HPDE6-E6E7 (cell line): ENCODE measurements at regions not wholly inside any gene's neighbourhood (a gene's known extent, or its start where the extent isn't known, plus 50 kb on each side); places are given as distances from the start of the nearest gene placed in this dataset.
"Not testable (repeated sequence)": the region's sequence is repeated elsewhere in the genome, so short reads cannot be mapped to it uniquely, and the experiment has no call there.

ENCODE experiments used
- DNase-seq: peaks from one replicate; pipeline ENCODE4 v3.0.0; 2011; ENCODE audit warnings: missing footprints; ENCODE audit errors: extremely low spot score

DNA sequence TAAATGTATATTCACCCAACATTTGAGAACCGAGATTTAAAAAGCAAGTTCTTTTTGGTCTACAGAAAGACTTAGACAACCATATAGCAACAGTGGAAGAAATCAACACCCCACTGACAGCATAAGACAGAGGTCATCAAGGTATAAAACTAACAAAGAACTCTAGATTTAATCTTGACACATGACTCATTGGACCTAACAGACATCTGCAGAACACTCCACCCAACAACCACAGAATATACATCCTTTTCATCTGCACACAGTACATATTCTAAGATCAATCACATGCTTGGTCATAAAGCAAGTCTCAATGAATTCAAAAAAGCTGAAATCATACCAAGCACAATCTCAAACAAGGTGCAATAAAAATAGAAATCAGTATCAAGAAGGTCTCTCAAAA lies 65.8 kb downstream of the SPIN4 start:
- no peak for DNase-seq

- DNase-seq, result no peak
Observed at GRCh38 chrX:63284659-63285058, 66.5 kb downstream of the SPIN4 start.

GRCh38 chrX:63283348-63283747 lies 67.8 kb downstream of the SPIN4 start:
- no peak for DNase-seq

GRCh38 chrX:63282828-63283227 lies 68.3 kb downstream of the SPIN4 start:
- DNase-seq, result no peak

GRCh38 chrX:63282077-63282476 lies 69.1 kb downstream of the SPIN4 start:
- DNase-seq, result no peak

GRCh38 chrX:63281465-63281864 lies 69.7 kb downstream of the SPIN4 start:
- no peak for DNase-seq

- not testable (repeated sequence) for DNase-seq
Observed at GRCh38 chrX:63277394-63277793, 73.7 kb downstream of the SPIN4 start.

- peak; percentile 13 for DNase-seq
Observed at GRCh38 chrX:63275127-63275526, 76.0 kb downstream of the SPIN4 start.

DNA sequence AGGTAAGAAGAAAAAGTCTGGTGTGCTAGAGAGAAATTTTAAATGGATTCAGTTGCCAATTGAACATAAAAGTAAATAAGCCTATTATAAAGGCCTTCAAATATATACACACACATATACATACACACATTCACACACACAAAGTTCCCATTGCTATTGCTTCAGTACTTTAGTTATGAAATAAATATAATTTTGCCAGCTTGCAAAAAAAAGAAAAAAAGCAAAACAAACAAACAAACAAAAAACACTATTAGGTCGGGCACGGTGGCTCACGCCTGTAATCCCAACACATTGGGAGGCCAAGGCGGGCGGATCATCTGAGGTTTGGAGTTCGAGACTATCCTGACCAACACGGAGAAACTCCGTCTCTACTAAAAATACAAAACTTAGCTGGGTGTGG lies 80.3 kb downstream of the SPIN4 start:
- DNase-seq, result no peak

GRCh38 chrX:63258144-63258543 lies 93.0 kb downstream of the SPIN4 start:
- no peak for DNase-seq

GRCh38 chrX:63250253-63250868 lies 100.8 kb downstream of the SPIN4 start:
- DNase-seq, result no peak

- not testable (repeated sequence) for DNase-seq
Observed at GRCh38 chrX:63242689-63243088, 108.4 kb downstream of the SPIN4 start.

DNA sequence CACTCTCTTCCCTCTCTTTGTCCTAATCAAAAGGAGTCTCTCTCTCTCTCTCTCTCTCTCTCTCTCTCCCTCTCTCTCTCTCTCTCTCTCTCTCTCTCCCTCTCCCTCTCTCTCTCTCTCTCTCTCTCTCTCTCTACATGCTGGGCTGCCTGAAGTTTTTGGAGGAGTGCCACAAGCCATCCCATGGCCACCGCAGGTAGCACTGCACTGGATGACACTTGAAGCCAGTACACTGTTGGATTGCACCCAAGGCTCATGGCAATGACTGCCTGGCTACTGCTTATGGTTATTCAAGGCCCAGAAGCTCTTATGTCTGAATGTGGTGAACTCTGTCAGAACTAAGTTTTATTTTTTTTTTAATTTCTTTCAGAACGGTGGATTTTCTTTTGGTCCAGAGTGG lies 115.2 kb downstream of the SPIN4 start:
- DNase-seq, result not testable (repeated sequence)

DNA sequence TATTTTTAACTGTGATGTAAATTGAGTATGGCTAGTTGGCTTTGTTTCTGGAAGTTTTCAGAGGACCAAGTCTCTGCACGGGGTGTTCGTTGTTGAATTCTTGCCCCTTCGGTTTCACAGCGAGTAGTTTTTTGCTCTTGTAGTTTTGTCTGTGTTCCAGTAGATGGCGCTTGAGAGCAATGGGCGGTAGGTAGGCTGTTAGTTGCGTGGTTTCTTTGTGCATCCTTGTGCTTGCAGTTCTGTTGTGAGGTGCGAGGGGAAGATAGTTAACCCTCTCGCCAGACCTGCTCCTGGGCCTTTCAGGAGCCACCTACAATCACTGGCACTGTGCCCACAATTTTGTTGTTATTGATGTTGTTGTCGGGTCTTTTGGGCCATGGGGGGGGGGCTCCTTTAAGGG lies 118.1 kb downstream of the SPIN4 start:
- not testable (repeated sequence) for DNase-seq

DNA sequence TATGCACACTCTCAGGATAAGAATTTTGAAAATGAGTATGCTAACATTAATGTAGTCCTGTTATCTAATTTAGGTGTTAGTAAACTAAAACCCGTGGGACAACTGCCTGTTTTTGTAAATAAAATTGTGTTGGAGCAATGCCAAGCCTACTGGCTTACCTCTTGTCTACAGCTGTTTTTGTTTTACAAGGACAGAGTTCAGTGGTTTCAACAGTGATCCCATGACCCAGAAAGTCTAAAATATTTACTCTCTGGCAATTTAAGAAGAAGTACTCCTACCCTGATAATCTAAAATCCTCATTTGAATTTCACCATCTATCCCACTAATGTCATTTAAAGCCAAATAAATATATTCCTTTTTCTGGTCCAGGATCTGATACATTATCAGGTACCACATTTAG lies 132.9 kb downstream of the SPIN4 start:
- DNase-seq, result not testable (repeated sequence)

DNA sequence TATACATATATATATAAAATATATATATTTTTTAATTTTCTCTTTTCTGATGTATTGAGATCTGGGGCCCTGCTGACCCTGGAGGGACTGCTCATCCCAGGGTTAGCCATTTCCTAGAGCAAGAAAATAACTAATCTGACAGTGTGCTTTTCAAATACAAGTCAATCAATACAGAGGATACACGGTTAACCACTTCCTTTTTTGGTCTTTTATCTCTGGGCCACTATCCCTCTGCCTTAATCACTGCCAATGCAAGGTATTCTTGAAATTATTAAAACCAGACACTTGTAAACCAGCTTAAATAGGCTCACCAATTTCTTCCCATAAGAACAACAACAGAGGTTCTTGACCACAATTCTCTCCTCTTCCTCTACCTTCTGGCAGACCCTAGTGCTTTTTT lies 133.6 kb downstream of the SPIN4 start:
- DNase-seq, result not testable (repeated sequence)

DNA sequence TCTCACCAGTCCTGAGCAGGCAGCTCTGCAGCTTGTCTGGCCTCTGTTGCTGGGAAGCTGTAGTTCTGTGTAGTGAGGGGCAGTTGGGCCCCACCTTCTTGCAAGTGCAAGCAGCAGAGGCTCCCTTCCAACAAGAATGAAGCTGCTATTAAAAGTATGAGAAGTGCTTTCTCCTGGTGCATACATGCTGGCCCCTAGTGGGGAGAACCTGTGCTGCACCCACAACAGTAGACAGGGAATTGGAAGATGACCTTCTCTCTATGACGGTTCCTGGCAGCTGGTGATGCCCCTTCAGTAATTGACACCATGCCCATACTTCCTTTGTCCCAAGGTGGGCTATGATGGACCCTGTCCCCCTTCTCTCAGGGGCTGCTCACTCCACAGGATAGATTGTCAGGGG lies 141.5 kb downstream of the SPIN4 start:
- not testable (repeated sequence) for DNase-seq

DNA sequence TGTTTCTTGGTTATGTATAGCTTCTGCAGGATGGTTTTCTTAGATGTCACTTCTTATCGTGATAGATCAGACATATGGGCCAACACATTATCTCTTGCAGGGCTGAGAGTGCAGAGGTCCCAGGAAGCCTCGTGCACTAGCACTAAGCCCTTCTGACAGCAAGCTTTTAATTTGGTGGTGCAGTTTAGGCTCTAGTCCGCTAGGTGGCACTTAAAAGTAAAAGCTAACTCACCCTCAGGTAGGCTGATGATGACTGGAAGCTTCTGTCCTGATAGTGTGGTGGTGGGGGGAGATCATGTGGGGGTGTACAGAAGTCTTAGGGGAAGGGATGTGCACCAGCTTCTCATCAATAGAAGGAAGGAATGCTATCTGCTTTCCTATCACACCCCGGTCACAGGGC lies 142.0 kb downstream of the SPIN4 start:
- not testable (repeated sequence) for DNase-seq

DNA sequence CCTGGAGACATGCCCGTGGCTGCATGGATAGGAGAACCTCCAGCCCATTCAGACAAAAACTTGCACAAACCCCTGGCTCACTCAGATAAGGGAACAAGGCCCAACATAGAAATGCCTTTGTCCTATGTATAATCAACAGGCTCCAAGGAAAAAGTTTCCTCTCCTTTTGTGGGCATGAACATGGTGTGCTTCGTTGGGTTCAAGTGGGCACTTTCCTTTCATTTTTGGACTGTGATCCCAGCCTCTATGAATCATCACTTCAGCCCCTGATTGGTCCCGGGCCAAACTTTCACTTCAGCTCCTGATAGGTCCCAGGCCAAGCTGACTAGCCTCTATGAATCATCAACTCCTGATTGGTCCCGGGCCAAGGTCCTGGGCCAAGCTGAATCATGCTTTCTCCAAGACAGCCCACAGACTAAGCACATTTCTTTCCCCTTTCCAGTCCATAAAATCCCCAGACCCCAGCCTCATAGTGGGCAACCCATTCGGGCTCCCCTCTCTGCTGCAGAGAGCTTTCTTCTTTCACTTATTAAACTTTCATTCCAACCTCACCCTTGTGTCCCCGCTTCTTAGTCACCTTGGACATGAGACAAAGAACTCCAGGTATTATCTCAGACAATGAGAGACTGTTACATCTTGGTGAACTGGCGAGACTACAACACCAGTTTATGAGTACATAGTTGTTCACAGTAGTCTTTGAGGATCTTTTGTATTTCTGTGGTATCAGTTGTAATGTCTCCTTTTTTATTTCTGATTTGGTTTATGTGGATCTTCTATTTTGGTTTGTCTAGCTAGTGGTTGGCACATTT lies 146.7 kb downstream of the SPIN4 start:
- not testable (repeated sequence) for DNase-seq

- not testable (repeated sequence) for DNase-seq
Observed at GRCh38 chrX:63201987-63202386, 149.1 kb downstream of the SPIN4 start.

DNA sequence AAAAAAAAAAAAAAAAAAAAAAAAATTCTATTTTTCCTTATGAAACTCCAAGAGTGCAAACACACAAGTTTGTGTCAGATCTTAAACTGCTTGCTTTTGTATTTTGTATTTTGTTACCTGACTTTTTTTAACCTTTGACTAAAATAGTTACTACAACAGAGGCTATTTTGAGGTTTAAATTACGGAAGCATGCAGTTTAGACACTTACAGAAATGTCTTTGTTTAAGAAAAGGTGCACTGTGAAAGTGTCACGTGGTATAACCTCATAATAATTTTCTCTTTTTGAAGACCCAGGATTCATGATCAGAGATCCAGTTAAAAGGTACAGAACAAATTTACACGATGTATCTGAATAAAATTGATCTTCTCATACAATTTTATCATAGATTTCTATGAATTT lies 152.4 kb downstream of the SPIN4 start:
- DNase-seq, result not testable (repeated sequence)

GRCh38 chrX:63192366-63193041 lies 158.6 kb downstream of the SPIN4 start:
- not testable (repeated sequence) for DNase-seq

DNA sequence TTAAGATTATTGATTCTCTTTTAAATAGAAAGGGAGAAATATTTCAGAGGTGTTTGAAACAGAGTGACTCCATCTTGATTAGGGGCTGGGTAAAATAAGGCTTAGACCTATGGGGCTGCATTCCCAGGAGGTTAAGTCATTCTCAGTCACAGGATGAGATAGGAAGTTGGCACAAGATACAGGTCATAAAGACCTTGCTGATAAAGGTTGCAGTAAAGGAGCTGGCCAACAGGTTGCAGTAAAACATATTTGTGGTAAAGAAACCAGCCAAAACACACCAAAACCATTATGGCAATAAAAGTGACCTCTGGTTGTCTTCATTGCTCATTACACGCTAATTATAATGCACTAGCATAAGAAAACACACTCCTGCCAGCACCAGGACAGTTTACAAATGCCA lies 165.0 kb downstream of the SPIN4 start:
- DNase-seq, result no peak
